ENCODE measurements at regions not wholly inside any gene's neighbourhood (a gene's known extent, or its start where the extent isn't known, plus 50 kb on each side); places are given as distances from the start of the nearest gene placed in this dataset.

- Histone ChIP-seq H3K4me3 (ENCODE audit: control extremely low read depth in 1 of 5, extremely low read depth in 1 of 5, insufficient read depth in 1 of 5, low read depth in 2 of 5, low read length in 4 of 5) (no peak overlapping the region), H2AFZ (ENCODE audit: insufficient read depth, low read depth, low read length, poor library complexity, severe bottlenecking) (no peak overlapping the region), H3K27ac (ENCODE audit: low read length in 2 of 2) (no peak overlapping the region), H3K36me3 (replicated peaks in 1 of 2; ENCODE audit: control extremely low read depth in 1 of 2, control insufficient read depth in 1 of 2, extremely low read depth in 1 of 2, insufficient read depth in 2 of 2, low read length in 1 of 2) (no peaks in the 10 kb centered on the region), H3K4me2 (replicated peaks; ENCODE audit: low read depth, low read length, poor library complexity, severe bottlenecking) (no peak overlapping the region), H3K27me3 (replicated peaks in 1 of 4; ENCODE audit: control extremely low read depth in 1 of 4, control insufficient read depth in 3 of 4, insufficient read depth in 4 of 4, low read length in 3 of 4) (no peaks in the 10 kb centered on the region), H3K9me3 (ENCODE audit: control extremely low read depth in 1 of 3, control insufficient read depth in 2 of 3, insufficient read depth in 1 of 3, low read length in 2 of 3) (peaks cover 0 to 22% (median 0%) of the 10 kb centered on the region in 3 donors), H3K9ac (ENCODE audit: low read length) (no peak overlapping the region), H3K4me1 (ENCODE audit: control insufficient read depth in 2 of 2, insufficient read depth in 2 of 2, low read length in 2 of 2) (no peaks in the 10 kb centered on the region), H4K20me1 (ENCODE audit: control insufficient read depth, insufficient read depth, low read length, poor library complexity, severe bottlenecking) (no peaks in the 10 kb centered on the region), H3K79me2 (ENCODE audit: control insufficient read depth, insufficient read depth, low read length) (no peaks in the 10 kb centered on the region)
- POLR2A ChIA-PET, result no interaction called here
- peaks cover 6% of the 10 kb centered on the region for H3K27me3 Mint-ChIP-seq
- TF ChIP-seq CTCF (IDR thresholded peaks at IDR 0.05) (no peak), EZH2 (IDR thresholded peaks at IDR 0.05; ENCODE audit: borderline replicate concordance, insufficient read depth, low read depth, low read length, poor library complexity, severe bottlenecking) (no peak)
- H3K4me3 Mint-ChIP-seq, result no peak overlapping the region
- no peaks in the 10 kb centered on the region for H3K9me3 Mint-ChIP-seq (ENCODE audit: insufficient read depth)
- H3K27ac Mint-ChIP-seq, result no peak overlapping the region
- no peak for ATAC-seq (ENCODE audit: low read depth)
- intact Hi-C loops (cut with micrococcal nuclease), result no loop called here
- 70% methylated on average over 7 of the region's 8 CpGs for WGBS (ENCODE audit: insufficient coverage)
- no peak for DNase-seq
- H3K4me1 Mint-ChIP-seq, result no peaks in the 10 kb centered on the region
- CTCF ChIA-PET, result no interaction called here
Observed at GRCh38 chr11:134670961-134671370, 258.9 kb upstream of the B3GAT1 start.

- DNase-seq (no peak), ATAC-seq (ENCODE audit: low read depth) (no peak)
- no peaks in the 10 kb centered on the region for H3K4me1 Mint-ChIP-seq
- 84% methylated on average over 5 of the region's 6 CpGs for WGBS (ENCODE audit: insufficient coverage)
- Histone ChIP-seq H3K4me3 (ENCODE audit: control extremely low read depth in 1 of 5, extremely low read depth in 1 of 5, insufficient read depth in 1 of 5, low read depth in 2 of 5, low read length in 4 of 5) (no peak overlapping the region), H2AFZ (ENCODE audit: insufficient read depth, low read depth, low read length, poor library complexity, severe bottlenecking) (no peak overlapping the region), H3K4me1 (ENCODE audit: control insufficient read depth in 2 of 2, insufficient read depth in 2 of 2, low read length in 2 of 2) (no peaks in the 10 kb centered on the region), H3K9me3 (ENCODE audit: control extremely low read depth in 1 of 3, control insufficient read depth in 2 of 3, insufficient read depth in 1 of 3, low read length in 2 of 3) (peaks cover 0 to 22% (median 0%) of the 10 kb centered on the region in 3 donors), H3K79me2 (ENCODE audit: control insufficient read depth, insufficient read depth, low read length) (no peaks in the 10 kb centered on the region), H3K27me3 (replicated peaks in 1 of 4; ENCODE audit: control extremely low read depth in 1 of 4, control insufficient read depth in 3 of 4, insufficient read depth in 4 of 4, low read length in 3 of 4) (no peaks in the 10 kb centered on the region), H3K9ac (ENCODE audit: low read length) (no peak overlapping the region), H3K27ac (ENCODE audit: low read length in 2 of 2) (no peak overlapping the region), H3K4me2 (replicated peaks; ENCODE audit: low read depth, low read length, poor library complexity, severe bottlenecking) (no peak overlapping the region), H4K20me1 (ENCODE audit: control insufficient read depth, insufficient read depth, low read length, poor library complexity, severe bottlenecking) (no peaks in the 10 kb centered on the region), H3K36me3 (replicated peaks in 1 of 2; ENCODE audit: control extremely low read depth in 1 of 2, control insufficient read depth in 1 of 2, extremely low read depth in 1 of 2, insufficient read depth in 2 of 2, low read length in 1 of 2) (no peaks in the 10 kb centered on the region)
- peaks cover 6% of the 10 kb centered on the region for H3K27me3 Mint-ChIP-seq
- H3K9me3 Mint-ChIP-seq (ENCODE audit: insufficient read depth), result no peaks in the 10 kb centered on the region
- POLR2A ChIA-PET, result no interaction called here
- CTCF ChIA-PET, result no interaction called here
- TF ChIP-seq EZH2 (IDR thresholded peaks at IDR 0.05; ENCODE audit: borderline replicate concordance, insufficient read depth, low read depth, low read length, poor library complexity, severe bottlenecking) (no peak), CTCF (IDR thresholded peaks at IDR 0.05) (no peak)
- intact Hi-C loops (cut with micrococcal nuclease), result no loop called here
- H3K27ac Mint-ChIP-seq, result no peak overlapping the region
- H3K4me3 Mint-ChIP-seq, result no peak overlapping the region
Observed at GRCh38 chr11:134670247-134670782, 258.3 kb upstream of the B3GAT1 start.
